ENCODE measurements at regions not wholly inside any gene's neighbourhood (a gene's known extent, or its start where the extent isn't known, plus 50 kb on each side); places are given as distances from the start of the nearest gene placed in this dataset.
"Not testable (repeated sequence)": the region's sequence is repeated elsewhere in the genome, so short reads cannot be mapped to it uniquely, and the experiment has no call there.

DNA sequence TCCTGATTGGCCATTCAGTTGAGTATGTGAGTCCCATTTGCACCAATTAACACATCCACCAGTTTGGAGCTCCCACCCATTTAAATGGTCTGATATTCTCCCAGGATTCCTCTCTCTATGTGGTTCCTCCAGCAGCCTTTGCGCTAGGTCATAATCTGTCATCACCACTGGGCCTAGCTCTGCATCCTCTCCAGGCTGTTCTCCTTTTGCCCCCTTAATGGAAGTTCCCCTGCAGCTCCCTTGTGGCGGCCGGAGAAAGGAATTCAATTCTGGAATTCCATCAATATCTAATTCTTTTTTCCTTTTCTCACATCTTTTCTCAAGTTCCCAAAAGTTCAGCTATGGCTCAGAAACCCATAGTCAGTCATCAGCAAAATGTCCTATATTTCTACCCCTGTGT is 2184.4 kb upstream of the AGA start:
- no peak for DNase-seq

DNA sequence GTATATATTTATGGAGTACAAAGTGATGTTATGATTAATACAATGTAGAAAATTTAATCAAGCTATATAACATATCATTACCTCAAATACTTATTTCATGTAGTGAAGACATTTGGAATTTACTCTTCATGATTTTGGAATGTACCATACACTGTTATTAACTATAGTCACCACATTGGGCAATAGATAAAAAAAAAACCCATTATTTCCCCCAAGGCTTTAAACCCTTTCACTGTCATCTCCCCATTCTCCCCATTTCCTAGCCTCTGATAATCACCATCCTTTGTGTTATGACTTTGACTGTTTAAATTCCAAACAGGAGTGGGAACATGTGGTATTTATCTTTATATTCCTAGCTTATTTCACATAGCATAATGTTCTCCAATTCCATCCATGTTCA is 2189.1 kb upstream of the AGA start:
- no peak for DNase-seq

DNA sequence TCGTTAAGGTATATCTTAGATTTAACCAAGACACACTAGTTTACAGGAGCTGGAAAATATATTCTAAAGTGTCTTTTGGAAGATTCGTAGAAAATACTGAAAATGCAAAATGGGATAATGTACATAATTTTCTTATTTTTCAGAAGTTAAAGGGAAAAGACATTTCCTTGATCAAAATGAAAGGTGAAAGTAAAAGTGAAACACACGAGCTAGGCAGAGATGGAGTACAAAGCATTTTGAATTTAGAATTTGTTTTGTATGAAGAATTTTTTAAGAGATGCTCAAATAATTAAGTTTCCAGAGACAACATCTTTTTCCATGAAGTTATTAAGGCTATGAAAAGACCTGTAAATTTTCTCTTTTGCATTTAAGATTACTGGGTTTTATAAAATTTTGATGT is 2192.6 kb upstream of the AGA start:
- no peak for DNase-seq

DNA sequence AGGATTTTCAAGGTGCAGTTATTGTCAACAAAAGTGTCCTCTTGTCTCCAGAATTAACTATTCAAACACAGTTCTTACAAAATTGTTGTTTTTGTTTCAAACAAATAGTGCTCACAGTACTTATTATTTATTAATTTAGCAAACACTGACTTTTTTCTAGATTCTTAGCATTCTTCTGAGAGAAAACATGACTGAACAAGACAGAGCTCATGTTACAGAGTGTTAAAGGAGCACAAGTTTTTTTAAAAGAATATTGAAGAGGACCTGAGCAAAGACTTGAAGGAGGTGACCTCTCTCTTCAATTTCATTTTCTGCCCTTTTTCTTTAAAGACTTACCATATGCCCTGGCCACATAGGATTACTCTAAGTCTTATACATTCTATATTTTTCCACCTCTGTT is 2220.3 kb upstream of the AGA start:
- no peak for DNase-seq

DNA sequence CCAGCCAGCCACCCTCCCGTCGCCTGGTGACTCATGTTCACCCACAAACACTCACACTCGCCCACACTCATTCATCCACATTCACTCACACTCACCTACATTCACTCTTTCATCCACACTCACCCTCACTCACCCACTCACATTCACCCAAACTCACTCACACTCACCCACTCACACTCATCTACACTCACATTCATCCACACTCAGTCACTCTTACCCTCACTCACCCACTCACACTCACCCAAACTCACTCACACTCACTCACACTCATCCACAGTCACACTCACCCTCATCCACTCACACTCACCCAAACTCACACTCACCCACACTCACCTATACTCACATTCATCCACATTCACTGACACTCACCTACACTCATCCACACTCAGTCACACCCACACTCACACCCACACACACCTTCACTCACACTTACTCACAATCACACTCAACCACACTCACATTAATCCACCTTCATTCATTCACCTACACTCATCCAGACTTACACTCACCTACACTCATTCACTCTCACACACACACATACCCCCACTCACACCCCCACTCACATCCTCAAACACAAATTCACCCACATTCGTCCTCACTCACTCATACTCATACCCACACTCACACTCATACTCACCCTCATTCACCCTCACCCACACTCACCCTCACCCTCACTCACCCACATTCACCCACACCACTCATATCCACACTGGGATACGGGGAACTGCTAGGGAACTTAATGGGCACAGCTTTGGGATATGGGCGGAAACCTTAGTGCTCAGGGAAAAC is 2221.6 kb upstream of the AGA start:
- DNase-seq: no peak

DNA sequence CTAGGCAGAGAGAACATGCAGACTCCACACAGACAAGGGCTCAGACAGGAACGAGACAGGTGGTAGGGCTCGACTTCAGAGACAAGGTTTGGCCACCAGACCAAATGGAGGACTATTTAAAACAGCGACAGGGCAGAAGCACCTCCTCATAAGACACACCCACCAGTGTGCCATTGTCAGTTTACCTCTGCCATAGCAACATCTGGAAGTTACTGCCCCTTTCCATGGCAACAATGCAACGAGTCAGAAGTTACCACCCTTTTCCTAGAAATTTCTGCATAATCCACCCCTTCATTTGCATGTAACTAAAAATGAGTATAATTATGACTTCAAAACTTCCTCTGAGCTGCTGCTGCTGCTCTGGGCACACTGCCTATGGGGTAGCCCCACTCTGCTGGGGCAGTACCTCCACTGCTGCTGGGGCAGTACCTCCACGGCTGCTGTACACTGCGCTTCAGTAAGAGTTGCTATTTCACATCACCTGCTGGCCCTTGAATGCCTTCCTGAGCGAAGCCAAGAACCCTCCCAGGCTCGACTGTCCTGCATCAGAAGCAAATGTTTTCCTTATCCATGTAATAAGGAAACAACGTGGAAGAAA is 2222.3 kb upstream of the AGA start:
- DNase-seq: no peak

DNA sequence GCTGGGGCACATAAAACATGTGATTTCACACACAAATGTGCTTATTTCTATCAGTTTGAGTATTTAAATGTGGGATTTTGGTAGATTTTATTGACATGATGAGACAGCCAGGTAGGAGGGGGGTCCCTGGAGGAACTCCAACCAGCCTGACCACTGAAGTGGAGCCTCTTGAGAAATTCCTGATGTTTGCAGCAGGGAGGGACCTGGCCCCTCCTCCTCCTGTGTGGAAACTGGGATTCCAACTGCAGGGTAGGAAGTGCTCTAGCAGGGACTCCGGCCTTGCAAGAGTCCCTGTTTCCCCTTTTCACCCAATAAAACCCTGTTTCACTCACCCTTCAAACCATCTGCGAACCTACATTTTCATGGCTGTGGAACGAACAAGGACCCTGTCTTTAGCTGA is 2224.0 kb upstream of the AGA start:
- no peak for DNase-seq

DNA sequence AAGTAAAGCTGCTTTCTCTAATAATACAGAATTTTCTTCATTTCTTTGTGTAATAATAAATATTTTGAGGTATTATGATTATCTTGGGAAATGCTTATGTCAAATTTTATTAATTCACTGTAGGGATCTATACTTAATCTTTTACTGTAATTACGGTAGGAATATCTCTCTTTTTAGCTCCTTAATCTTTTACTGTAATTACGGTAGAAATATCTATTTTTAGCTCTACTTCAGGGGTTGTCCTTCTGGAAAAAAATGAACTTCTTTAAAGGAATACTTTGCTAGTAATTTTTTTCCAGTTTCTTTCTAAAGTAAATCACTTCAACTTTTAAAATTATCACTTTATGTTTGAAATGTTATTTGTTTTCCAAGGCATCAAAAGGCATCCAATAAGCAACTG is 2229.4 kb upstream of the AGA start:
- no peak for DNase-seq

DNA sequence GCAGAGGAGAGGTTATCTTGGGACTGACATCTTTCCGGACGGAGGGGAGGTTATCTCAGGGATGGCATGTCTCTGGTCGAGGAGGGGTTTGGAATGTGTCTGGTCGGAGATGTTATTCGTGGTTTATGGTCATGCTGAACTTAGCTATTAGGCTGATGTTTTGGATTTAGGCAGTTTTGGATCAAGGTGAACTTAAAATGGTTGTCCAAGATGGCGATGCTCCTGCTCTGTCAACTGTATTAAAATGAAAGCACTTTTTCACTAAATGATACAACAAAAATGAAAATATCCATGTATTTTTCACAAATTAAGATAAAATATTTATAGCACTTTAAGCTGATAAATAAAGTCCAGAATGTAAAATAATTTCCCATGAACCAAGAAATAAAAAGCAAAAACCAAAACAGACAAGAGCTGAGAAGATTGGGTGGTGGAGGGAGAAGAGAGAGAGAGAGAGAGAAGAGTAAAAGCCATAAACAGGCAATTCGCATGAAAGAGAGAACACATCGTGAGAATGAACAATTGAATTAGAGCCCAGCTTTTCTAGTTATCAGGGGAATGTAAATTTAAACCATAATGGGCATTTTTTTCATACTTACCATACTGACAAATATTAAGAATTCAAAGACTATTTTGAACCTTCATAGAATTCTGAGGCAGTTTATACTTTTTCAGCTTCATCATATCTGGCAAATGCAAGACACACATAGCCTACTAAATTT is 2236.0 kb upstream of the AGA start:
- no peak for DNase-seq

DNA sequence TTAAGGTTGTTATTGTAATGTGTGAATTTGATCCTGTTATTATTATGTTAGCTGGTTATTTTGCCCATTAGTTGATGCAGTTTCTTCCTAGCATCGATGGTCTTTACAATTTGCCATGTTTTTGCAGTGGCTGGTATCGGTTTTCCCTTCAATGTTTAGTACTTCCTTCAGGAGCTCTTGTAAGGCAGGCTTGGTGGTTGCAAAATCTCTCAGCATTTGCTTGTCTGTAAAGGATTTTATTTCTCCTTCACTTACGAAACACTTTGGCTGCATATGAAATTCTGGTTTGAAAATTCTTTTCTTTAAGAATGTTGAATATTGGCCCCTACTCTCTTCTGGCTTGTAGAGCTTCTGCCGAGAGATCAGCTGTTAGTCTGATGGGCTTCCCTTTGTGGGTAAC is 2241.4 kb upstream of the AGA start:
- not testable (repeated sequence) for DNase-seq

DNA sequence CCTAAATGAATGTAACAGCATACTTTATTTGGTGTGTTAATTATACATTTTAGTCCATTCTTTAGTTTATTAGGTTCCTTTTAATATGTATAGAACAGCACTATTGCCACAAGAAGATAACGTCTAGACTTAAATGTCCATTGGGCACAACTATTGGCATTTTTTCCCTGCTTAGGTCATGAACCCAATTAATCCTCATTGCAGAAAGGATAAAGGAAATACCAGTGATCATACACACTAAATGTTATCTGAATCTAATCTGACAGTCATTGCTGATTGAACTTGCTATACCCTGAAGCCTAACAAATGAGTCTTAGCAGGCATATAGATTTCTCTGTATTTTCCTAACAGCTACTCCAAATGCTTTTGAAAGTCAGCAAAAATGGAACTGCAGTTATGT is 2250.0 kb upstream of the AGA start:
- DNase-seq: no peak

DNA sequence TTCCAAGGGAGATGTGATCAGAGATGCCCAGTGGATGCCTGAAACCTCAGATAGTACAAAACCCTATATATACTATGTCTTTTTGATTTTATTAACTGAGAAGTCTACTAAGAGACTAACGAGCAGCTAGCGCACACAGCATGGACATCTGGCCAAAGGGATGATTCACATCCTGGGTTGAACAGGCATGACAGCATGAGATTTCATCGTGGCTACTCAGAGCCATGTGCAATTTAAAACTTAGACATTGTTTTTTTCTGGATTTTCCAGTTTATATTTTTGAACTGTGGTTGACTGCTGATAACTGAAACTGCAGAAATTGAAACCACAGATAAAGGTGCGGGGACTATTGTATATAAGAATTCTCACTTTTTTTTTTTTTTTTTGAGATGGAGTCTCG is 2252.9 kb upstream of the AGA start:
- DNase-seq: no peak

DNA sequence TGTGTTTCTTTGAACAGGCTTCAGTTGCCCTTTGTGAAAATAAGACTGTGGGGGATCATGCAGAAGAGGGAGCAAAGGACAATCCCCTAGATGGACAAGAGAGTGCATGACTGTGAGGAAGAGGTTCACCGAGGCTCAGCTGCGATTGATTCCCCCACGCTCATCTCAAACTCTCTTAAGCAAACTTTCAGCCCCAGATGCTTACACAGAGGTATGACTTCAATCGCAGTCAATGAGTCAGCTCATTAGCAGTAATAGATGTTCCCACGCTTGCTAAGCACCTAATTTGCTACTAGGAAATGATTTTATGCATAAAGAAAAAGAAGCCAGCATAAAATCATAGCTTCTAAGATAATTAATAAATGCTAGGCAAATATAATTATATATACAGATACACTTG is 2256.1 kb upstream of the AGA start:
- DNase-seq: no peak

DNA sequence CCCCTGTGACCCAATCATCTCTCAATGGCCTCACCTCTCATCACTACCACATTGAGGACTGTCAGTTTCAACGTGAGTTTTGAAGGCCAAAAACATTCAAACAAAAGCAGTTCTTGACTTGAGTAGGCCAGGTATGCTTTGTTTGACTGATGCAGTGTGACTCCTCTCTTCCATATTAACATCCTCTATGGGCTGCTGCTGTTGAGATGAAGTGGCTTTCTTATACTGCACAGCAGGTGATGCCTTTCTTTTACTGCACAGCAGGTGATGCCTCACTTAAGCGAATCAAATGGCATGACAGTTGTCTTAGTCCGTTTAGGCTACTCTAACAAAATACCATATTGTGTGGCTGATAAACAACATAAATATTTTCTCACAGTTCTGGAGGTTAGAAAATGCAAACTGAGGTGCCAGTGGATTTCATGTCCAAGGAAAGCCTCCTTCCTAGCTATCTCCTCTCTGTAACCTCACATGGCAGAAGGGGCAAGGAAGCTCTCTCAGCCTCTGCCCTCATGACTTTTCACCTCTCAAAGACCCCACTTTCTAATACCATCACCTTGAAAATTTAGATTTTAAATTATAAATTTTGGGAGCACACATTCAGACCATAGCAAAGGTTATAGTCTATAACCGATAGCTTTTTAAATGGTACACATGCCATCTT is 2267.9 kb upstream of the AGA start:
- no peak for DNase-seq

DNA sequence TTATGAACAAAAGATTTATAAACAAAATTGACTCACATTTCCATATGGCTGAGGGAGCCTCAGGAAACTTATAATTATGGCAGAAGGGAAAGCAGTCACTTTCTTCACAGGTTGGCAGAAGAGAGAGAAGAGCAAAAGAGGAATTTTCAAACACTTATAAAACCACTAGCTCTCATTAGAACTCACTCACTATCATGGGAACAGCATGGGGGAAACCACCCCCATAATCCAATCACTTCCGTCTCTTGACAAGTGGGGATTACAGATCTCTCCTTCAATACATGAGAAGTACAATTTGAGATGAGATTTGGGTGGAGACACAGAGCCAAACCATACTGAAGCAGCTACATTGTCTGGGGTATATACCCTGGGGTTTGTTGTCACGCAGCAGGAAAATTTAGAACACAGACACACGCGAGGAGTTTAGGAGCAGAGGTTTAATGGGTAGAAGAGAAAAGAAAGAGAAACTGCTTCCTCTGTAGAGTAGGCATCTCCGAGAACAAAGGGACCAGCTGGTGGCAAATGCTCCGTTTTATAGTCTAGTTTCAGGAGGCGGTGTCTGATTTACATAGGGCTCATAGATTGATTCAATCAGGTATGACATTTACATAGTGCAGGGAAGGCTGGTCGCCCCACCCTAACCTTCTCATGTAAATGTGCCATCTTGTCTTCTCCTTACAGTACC is 2277.7 kb upstream of the AGA start:
- no peak for DNase-seq

DNA sequence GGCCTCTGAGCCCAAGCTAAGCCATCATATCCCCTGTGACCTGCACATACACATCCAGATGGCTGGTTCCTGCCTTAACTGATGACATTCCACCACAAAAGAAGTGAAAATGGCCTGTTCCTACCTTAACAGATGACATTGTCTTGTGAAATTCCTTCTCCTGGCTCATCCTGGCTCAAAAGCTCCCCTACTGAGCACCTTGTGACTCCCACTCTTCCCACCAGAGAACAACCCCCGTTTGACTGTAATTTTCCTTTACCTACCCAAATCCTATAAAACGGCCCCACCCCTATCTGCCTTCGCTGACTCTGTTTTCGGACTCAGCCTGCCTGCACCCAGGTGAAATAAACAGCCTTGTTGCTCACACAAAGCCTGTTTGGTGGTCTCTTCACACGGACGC is 2284.3 kb upstream of the AGA start:
- DNase-seq: not testable (repeated sequence)

DNA sequence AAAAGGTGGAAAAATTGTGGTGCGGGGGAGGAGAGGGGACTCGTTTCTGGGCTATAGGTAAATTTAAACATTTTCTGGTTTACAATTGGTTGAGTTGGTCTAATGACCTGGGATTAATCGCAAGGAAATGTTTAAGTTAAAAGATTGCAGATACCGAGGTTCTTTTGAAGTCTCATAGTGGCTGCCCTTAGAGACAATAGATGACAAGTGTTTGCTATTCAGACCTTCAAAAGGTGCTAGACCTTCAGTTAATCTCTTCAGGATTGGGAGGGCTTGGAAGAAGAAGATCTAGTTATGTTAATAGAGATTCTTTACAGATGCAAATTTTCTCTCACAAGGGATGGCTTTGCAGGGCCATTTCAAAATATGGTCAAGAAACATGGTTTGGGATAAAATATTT is 2286.1 kb upstream of the AGA start:
- DNase-seq: no peak

DNA sequence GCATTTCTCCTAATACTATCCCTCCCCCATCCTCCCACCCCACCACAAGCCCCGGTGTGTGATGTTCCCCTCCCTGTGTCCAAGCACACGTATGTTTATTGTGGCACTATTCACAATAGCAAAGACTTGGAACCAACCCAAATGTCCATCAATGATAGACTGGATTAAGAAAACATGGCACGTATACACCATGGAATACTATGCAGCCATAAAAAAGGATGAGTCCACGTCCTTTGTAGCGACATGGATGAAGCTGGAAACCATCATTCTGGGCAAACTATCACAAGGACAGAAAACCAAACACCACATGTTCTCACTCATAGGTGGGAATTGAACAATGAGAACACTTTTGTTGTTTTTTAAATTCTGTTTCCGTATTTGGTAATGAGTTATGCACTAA is 2294.6 kb upstream of the AGA start:
- not testable (repeated sequence) for DNase-seq

DNA sequence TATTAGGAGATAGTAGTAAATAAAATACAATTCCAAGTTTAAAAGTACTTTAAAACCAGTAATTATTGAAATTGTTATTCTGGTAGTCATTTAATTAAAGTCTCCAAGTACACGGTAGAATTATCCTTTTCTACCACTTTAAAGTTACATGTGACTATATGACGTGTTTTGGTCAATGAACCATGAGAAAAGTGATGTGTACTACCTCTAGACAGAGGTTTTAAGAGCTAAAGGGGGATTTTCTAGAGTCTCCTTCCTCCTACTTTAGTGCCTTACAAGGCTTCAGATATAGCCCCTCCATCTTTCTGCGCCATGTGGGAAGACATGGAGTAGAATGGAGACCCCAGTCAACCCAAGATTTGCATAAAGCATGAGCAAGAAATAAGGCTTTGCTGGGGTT is 2296.6 kb upstream of the AGA start:
- DNase-seq: no peak

DNA sequence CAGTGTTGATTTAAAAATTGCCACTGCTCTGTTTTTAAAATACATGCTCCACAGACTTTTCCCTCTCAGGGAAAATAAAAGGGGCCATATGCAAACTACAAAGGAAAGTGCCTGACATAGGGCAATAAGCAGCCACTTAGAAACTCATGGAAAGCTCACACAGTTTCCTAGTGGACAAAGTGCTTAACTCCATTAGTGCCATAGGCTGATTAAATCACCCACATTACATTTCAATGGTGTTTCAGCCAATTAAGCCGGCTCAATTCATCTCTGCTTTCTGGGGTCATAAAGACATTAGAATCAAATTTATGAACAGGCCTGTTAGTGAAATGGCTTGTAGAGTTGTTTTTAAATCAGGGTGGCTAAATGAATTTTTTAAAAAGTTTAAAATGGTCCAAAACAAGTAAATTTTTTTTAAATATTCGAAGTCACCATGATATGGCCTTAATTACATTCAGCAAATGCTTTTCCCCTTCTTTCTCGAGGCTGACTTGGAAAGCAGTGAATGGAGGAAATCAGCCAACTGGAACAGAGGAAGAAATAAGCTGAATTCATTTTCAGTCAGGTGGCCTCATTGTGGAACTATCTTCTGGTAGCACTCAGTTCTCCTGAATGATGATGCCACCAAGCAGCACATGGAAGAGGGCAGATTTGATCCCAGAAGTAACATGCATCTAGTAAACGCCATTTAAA is 2305.1 kb upstream of the AGA start:
- no peak for DNase-seq

DNA sequence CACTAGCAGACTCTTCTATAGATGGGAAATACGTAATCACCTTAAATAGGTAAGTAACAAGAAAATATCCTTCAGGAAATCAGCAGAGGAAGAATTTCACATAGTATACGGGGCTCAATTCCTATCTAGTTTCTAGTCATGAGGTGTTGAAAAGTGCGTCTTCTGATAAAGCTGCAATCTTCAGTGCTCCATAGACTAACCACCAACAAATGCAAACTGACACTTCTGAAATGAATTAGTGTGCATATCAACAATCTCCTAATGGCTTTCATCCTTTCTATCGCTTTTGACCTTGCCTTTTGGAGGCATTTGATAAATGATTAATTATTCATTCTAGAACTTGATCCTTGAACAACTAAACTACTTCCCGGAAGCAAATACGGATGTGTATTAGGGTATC is 2306.6 kb upstream of the AGA start:
- DNase-seq: no peak

DNA sequence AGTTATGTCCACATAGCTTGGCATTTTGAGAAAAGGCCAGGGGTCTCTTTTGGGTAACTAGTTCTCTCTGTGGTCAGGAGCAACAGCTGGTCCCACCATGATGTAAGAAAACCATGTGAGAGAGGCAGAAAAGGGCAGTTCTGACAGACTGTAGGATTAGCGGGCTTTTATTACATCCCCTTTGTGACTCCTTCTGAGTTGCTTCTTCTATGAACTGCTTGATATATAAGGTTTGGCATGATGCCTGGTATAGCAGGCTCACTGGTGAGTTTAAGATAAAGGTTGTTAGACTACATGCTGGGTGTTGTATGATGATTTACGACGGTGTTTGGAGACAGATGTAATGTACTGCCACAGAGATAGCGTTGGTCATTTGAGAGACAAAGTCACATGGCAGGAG is 2308.1 kb upstream of the AGA start:
- no peak for DNase-seq

DNA sequence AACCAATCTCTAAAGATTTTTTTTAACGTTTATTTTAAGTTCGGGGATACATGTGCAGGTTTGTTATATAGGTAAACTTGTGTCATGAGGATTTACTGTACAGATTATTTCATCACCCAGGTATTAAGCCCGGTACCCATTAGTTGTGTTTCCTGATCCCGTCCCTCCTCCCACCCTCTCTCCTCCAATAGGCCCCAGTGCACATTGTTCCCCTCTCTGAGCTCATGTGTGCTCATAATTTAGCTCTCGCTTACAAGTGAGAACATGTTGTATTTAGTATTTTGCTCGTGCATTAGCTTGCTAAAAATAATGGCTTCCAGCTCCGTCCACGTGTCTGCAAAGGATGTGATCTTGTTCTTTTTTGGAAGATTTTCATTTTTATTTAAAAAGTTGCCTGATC is 2309.4 kb upstream of the AGA start:
- DNase-seq: no peak

Measured in DMS79 (cell line).